ENCODE measurements at regions not wholly inside any gene's neighbourhood (a gene's known extent, or its start where the extent isn't known, plus 50 kb on each side); places are given as distances from the start of the nearest gene placed in this dataset.

DNA sequence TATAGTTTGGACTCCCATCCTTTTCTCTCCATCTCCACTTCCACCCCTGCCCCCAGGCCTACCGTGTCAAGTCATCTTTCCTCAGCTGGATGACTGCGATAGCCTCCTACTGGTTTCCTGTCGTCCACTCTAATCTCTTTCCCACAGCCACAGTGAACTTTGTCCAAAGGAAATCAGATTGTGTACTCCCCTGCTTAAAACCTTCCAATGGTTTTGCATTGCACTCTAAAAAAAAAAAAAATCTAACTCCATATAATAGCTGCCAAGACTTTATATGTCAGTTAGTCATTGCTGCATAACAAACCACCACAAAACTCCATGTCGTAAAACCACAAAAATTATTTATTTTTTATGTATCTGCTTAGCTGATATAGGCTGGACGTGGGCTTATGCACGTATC, 160.2 kb upstream of the CCDC68 start:
- no peaks in the 10 kb centered on the region for H3K27me3 ChIP-seq
- H4K20me1 ChIP-seq (ENCODE audit: insufficient read depth, poor library complexity, severe bottlenecking): no peaks in the 10 kb centered on the region
- no peak overlapping the region for H2AFZ ChIP-seq
- TF ChIP-seq EZH2phosphoT487 (IDR thresholded peaks at IDR 0.05; ENCODE audit: low read depth, severe bottlenecking, unreplicated experiment): no peak
- no peak for TF ChIP-seq EZH2 (IDR thresholded peaks at IDR 0.05; ENCODE audit: borderline replicate concordance)
- TF ChIP-seq, protein P1, sequence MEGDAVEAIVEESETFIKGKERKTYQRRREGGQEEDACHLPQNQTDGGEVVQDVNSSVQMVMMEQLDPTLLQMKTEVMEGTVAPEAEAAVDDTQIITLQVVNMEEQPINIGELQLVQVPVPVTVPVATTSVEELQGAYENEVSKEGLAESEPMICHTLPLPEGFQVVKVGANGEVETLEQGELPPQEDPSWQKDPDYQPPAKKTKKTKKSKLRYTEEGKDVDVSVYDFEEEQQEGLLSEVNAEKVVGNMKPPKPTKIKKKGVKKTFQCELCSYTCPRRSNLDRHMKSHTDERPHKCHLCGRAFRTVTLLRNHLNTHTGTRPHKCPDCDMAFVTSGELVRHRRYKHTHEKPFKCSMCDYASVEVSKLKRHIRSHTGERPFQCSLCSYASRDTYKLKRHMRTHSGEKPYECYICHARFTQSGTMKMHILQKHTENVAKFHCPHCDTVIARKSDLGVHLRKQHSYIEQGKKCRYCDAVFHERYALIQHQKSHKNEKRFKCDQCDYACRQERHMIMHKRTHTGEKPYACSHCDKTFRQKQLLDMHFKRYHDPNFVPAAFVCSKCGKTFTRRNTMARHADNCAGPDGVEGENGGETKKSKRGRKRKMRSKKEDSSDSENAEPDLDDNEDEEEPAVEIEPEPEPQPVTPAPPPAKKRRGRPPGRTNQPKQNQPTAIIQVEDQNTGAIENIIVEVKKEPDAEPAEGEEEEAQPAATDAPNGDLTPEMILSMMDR (IDR thresholded peaks at IDR 0.05; ENCODE audit: poor library complexity): no peak
- WGBS (ENCODE audit: low lambda C conversion rate, missing lambda C conversion rate): 73% methylated on average over 6 of the region's 6 CpGs
- no peaks in the 10 kb centered on the region for H3K9me3 ChIP-seq (ENCODE audit: low read depth)
- no peak overlapping the region for H3K27ac ChIP-seq
- no peak overlapping the region for H3K4me3 ChIP-seq
- H3K9me2 ChIP-seq (replicated peaks; ENCODE audit: insufficient read depth): no peaks in the 10 kb centered on the region
- no peak overlapping the region for H3K4me2 ChIP-seq
- no peak for DNase-seq (ENCODE audit: low spot score)
- no peaks in the 10 kb centered on the region for H3K36me3 ChIP-seq (replicated peaks; ENCODE audit: insufficient read depth, low read depth)
- H3K4me1 ChIP-seq (ENCODE audit: insufficient read depth): no peaks in the 10 kb centered on the region
- H3K79me2 ChIP-seq: no peaks in the 10 kb centered on the region

DNA sequence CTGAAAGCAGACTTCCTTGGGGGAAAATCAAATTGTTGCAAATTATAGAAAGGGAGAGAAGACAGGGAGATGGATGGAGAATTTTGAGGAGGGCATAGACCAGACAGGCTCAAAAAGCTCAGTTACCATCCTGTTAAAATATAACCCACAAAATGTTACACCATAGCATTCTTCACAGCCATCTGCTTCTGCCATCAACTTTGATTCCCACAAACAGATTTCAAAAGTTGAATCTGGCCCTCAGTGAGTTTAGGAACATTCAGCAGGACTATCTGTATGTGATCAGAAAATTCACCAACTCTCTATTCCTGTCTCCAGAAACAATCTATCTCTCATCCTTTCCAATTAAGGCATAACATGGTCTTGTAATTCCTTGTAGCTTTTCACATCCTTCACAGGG, 159.8 kb upstream of the CCDC68 start:
- H3K9me2 ChIP-seq (replicated peaks; ENCODE audit: insufficient read depth): no peaks in the 10 kb centered on the region
- H3K4me3 ChIP-seq: no peak overlapping the region
- no peaks in the 10 kb centered on the region for H3K4me1 ChIP-seq (ENCODE audit: insufficient read depth)
- no peaks in the 10 kb centered on the region for H3K27me3 ChIP-seq
- H3K4me2 ChIP-seq: no peak overlapping the region
- no peaks in the 10 kb centered on the region for H4K20me1 ChIP-seq (ENCODE audit: insufficient read depth, poor library complexity, severe bottlenecking)
- DNase-seq (ENCODE audit: low spot score): no peak
- no peak overlapping the region for H2AFZ ChIP-seq
- no peaks in the 10 kb centered on the region for H3K36me3 ChIP-seq (replicated peaks; ENCODE audit: insufficient read depth, low read depth)
- TF ChIP-seq EZH2 (IDR thresholded peaks at IDR 0.05; ENCODE audit: borderline replicate concordance): no peak
- no peak for TF ChIP-seq EZH2phosphoT487 (IDR thresholded peaks at IDR 0.05; ENCODE audit: low read depth, severe bottlenecking, unreplicated experiment)
- TF ChIP-seq, protein P1 (IDR thresholded peaks at IDR 0.05; ENCODE audit: poor library complexity): no peak
- no peak overlapping the region for H3K27ac ChIP-seq
- H3K79me2 ChIP-seq: no peaks in the 10 kb centered on the region
- H3K9me3 ChIP-seq (ENCODE audit: low read depth): no peaks in the 10 kb centered on the region

DNA sequence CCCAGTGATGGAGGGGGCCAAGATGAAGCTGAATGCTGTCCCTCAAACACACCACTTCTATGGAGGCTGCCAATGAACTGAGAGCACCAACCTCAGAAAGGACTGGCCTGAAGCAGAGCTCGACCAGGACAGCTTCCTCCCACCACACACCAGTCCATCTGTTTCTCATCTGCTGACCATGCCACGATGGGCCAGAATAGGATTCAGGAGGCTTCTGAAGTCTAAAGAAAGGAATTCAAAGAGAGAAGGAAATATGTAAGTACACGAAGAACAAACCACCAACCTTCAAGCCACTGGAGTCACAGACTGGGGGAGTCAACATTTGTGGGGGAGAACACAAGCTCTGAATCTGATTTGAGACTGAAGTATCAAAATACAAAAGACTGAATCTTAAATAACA, 157.6 kb upstream of the CCDC68 start:
- H4K20me1 ChIP-seq (ENCODE audit: insufficient read depth, poor library complexity, severe bottlenecking): no peaks in the 10 kb centered on the region
- no peak overlapping the region for H2AFZ ChIP-seq
- DNase-seq (ENCODE audit: low spot score): no peak
- no peak overlapping the region for H3K27ac ChIP-seq
- 70% methylated on average over 3 of the region's 3 CpGs for WGBS (ENCODE audit: low lambda C conversion rate, missing lambda C conversion rate)
- no peak overlapping the region for H3K4me2 ChIP-seq
- TF ChIP-seq EZH2phosphoT487 (IDR thresholded peaks at IDR 0.05; ENCODE audit: low read depth, severe bottlenecking, unreplicated experiment) (no peak), EZH2 (IDR thresholded peaks at IDR 0.05; ENCODE audit: borderline replicate concordance) (no peak)
- TF ChIP-seq, protein P1 (IDR thresholded peaks at IDR 0.05; ENCODE audit: poor library complexity): no peak
- no peaks in the 10 kb centered on the region for H3K9me3 ChIP-seq (ENCODE audit: low read depth)
- H3K27me3 ChIP-seq: no peaks in the 10 kb centered on the region
- H3K36me3 ChIP-seq (replicated peaks; ENCODE audit: insufficient read depth, low read depth): no peaks in the 10 kb centered on the region
- no peaks in the 10 kb centered on the region for H3K79me2 ChIP-seq
- H3K4me3 ChIP-seq: no peak overlapping the region
- H3K9me2 ChIP-seq (replicated peaks; ENCODE audit: insufficient read depth): no peaks in the 10 kb centered on the region
- H3K4me1 ChIP-seq (ENCODE audit: insufficient read depth): no peaks in the 10 kb centered on the region

DNA sequence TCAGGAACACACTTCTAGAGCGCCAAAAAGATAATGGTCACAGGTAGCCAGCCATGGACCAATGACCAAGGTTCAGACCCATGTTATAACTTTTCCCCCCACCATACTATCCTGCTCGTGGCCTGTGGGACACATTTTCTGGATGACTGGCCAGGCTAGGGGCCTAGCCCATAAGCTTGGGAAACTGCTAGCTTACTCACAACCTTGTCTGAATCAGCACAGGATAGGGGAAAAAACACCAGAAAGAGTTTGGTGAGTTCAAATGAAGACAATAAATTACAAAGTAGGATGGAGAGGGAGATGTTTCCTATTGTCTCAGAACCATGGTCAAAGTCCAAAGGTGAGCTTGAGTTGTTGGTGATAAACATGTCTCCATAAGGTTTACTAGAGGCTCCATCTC, 156.3 kb upstream of the CCDC68 start:
- no peak overlapping the region for H3K4me2 ChIP-seq
- no peaks in the 10 kb centered on the region for H3K27me3 ChIP-seq
- H3K27ac ChIP-seq: no peak overlapping the region
- DNase-seq (ENCODE audit: low spot score): no peak
- TF ChIP-seq, protein P1 (IDR thresholded peaks at IDR 0.05; ENCODE audit: poor library complexity): no peak
- TF ChIP-seq EZH2phosphoT487 (IDR thresholded peaks at IDR 0.05; ENCODE audit: low read depth, severe bottlenecking, unreplicated experiment) (no peak), EZH2 (IDR thresholded peaks at IDR 0.05; ENCODE audit: borderline replicate concordance) (no peak)
- no peak overlapping the region for H2AFZ ChIP-seq
- no peaks in the 10 kb centered on the region for H3K9me2 ChIP-seq (replicated peaks; ENCODE audit: insufficient read depth)
- H3K79me2 ChIP-seq: no peaks in the 10 kb centered on the region
- no peaks in the 10 kb centered on the region for H3K36me3 ChIP-seq (replicated peaks; ENCODE audit: insufficient read depth, low read depth)
- no peaks in the 10 kb centered on the region for H3K9me3 ChIP-seq (ENCODE audit: low read depth)
- H4K20me1 ChIP-seq (ENCODE audit: insufficient read depth, poor library complexity, severe bottlenecking): no peaks in the 10 kb centered on the region
- no peaks in the 10 kb centered on the region for H3K4me1 ChIP-seq (ENCODE audit: insufficient read depth)
- no peak overlapping the region for H3K4me3 ChIP-seq
- whole genome bisulfite sequencing (ENCODE audit: low lambda C conversion rate, missing lambda C conversion rate): 92% methylated on average over 2 of the region's 2 CpGs
